ENCODE measurements at regions not wholly inside any gene's neighbourhood (a gene's known extent, or its start where the extent isn't known, plus 50 kb on each side); places are given as distances from the start of the nearest gene placed in this dataset.
"Not testable (repeated sequence)": the region's sequence is repeated elsewhere in the genome, so short reads cannot be mapped to it uniquely, and the experiment has no call there.

- intact Hi-C loops (cut with micrococcal nuclease) = no loop called here
- CTCF ChIA-PET (ENCODE audit: partially characterized antibody) = no interaction called here
- Mint-ChIP-seq H3K27ac (no peak overlapping the region), H3K9me3 (peaks cover 0 to 16% (median 4%) of the 10 kb centered on the region in 8 donors), H3K4me1 (no peaks in the 10 kb centered on the region), H3K36me3 (no peaks in the 10 kb centered on the region), H3K27me3 (no peaks in the 10 kb centered on the region), H3K4me3 (no peak overlapping the region)
- no peaks in the 10 kb centered on the region for H3K36me3 ChIP-seq (ENCODE audit: insufficient read depth, low read length)
- H3K4me3 ChIP-seq (ENCODE audit: low read length in 2 of 2) = no peak overlapping the region
- no peaks in the 10 kb centered on the region for H3K9me3 ChIP-seq (ENCODE audit: control insufficient read depth in 1 of 2, low read length in 2 of 2)
- no peaks in the 10 kb centered on the region for H3K4me1 ChIP-seq (ENCODE audit: insufficient read depth, low read length)
- no peak for DNase-seq
- no peak overlapping the region for H3K27ac ChIP-seq (ENCODE audit: low read depth, low read length)
- POLR2A ChIA-PET (ENCODE audit: partially characterized antibody) = no interaction called here
- no peaks in the 10 kb centered on the region for H3K27me3 ChIP-seq (ENCODE audit: insufficient read depth, low read length)
These were observed 310.2 kb upstream of the PPP2R3A start for GRCh38 chr3:135655328-135655727.

DNA sequence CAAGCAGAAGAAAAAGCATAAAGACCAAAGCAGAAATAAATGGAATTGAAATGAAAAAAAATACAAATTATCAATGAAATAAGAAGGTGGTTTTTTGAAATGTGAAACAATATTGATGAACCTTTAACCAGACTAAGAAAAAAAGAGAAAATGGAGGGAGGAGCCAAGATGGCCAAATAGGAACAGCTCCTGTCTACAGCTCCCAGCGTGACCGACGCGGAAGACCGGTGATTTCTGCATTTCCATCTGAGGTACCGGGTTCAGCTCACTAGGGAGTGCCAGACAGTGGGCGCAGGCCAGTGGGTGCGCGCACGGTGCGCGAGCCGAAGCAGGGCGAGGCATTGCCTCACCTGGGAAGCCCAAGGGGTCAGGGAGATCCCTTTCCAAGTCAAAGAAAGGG, 307.1 kb upstream of the PPP2R3A start:
- POLR2A ChIA-PET (ENCODE audit: partially characterized antibody); H3K27ac ChIP-seq (ENCODE audit: low read depth, low read length); H3K4me1 Mint-ChIP-seq; CTCF ChIA-PET (ENCODE audit: partially characterized antibody); H3K4me3 Mint-ChIP-seq; H3K9me3 ChIP-seq (ENCODE audit: control insufficient read depth in 1 of 2, low read length in 2 of 2); H3K27me3 ChIP-seq (ENCODE audit: insufficient read depth, low read length); DNase-seq; H3K36me3 ChIP-seq (ENCODE audit: insufficient read depth, low read length); H3K27ac Mint-ChIP-seq; H3K4me1 ChIP-seq (ENCODE audit: insufficient read depth, low read length); intact Hi-C loops (cut with micrococcal nuclease); H3K4me3 ChIP-seq (ENCODE audit: low read length in 2 of 2); H3K36me3 Mint-ChIP-seq; H3K27me3 Mint-ChIP-seq: not testable (repeated sequence)
- H3K9me3 Mint-ChIP-seq = peaks cover 0 to 10% (median 4%) of the 10 kb centered on the region in 8 donors

- no peak overlapping the region for H3K27ac Mint-ChIP-seq
These were observed 298.5 kb upstream of the PPP2R3A start for GRCh38 chr3:135667061-135667460.

GRCh38 chr3:135674508-135674907, 291.0 kb upstream of the PPP2R3A start:
- no peaks in the 10 kb centered on the region for H3K36me3 ChIP-seq (ENCODE audit: insufficient read depth, low read length)
- H3K27ac ChIP-seq (ENCODE audit: low read depth, low read length) = no peak overlapping the region
- H3K27me3 ChIP-seq (ENCODE audit: insufficient read depth, low read length) = no peaks in the 10 kb centered on the region
- Mint-ChIP-seq H3K27me3 (peaks cover 0 to 2% of the 10 kb centered on the region in 2 donors), H3K4me3 (no peak overlapping the region), H3K27ac (no peak overlapping the region), H3K9me3 (peaks cover 3 to 16% (median 7%) of the 10 kb centered on the region in 8 donors), H3K4me1 (no peaks in the 10 kb centered on the region), H3K36me3 (no peaks in the 10 kb centered on the region)
- ChIA-PET CTCF (ENCODE audit: partially characterized antibody) (no interaction called here), POLR2A (ENCODE audit: partially characterized antibody) (no interaction called here)
- no peaks in the 10 kb centered on the region for H3K4me1 ChIP-seq (ENCODE audit: insufficient read depth, low read length)
- no peak overlapping the region for H3K4me3 ChIP-seq (ENCODE audit: low read length in 2 of 2)
- H3K9me3 ChIP-seq (ENCODE audit: control insufficient read depth in 1 of 2, low read length in 2 of 2) = no peaks in the 10 kb centered on the region
- DNase-seq = no peak
- intact Hi-C loops (cut with micrococcal nuclease) = no loop called here

More at GRCh38 chr3:135667061-135667460, 298.5 kb upstream of the PPP2R3A start:
- Mint-ChIP-seq H3K36me3 (no peaks in the 10 kb centered on the region), H3K4me1 (no peaks in the 10 kb centered on the region), H3K9me3 (peaks cover 1 to 9% (median 6%) of the 10 kb centered on the region in 8 donors), H3K27me3 (no peaks in the 10 kb centered on the region), H3K4me3 (no peak overlapping the region)
- Histone ChIP-seq H3K4me3 (ENCODE audit: low read length in 2 of 2) (no peak overlapping the region), H3K27ac (ENCODE audit: low read depth, low read length) (no peak overlapping the region), H3K27me3 (ENCODE audit: insufficient read depth, low read length) (no peaks in the 10 kb centered on the region), H3K36me3 (ENCODE audit: insufficient read depth, low read length) (no peaks in the 10 kb centered on the region), H3K9me3 (ENCODE audit: control insufficient read depth in 1 of 2, low read length in 2 of 2) (no peaks in the 10 kb centered on the region), H3K4me1 (ENCODE audit: insufficient read depth, low read length) (no peaks in the 10 kb centered on the region)
- intact Hi-C loops (cut with micrococcal nuclease) = no loop called here
- POLR2A ChIA-PET (ENCODE audit: partially characterized antibody) = no interaction called here
- CTCF ChIA-PET (ENCODE audit: partially characterized antibody) = no interaction called here
- DNase-seq = no peak

GRCh38 chr3:135678386-135678785, 287.1 kb upstream of the PPP2R3A start:
- H3K27me3 Mint-ChIP-seq = peaks cover 0 to 3% of the 10 kb centered on the region in 2 donors
- no peak overlapping the region for H3K4me3 Mint-ChIP-seq
- H3K27me3 ChIP-seq (ENCODE audit: insufficient read depth, low read length) = no peaks in the 10 kb centered on the region
- no peaks in the 10 kb centered on the region for H3K36me3 Mint-ChIP-seq
- no peaks in the 10 kb centered on the region for H3K4me1 ChIP-seq (ENCODE audit: insufficient read depth, low read length)
- H3K27ac ChIP-seq (ENCODE audit: low read depth, low read length) = no peak overlapping the region
- H3K36me3 ChIP-seq (ENCODE audit: insufficient read depth, low read length) = no peaks in the 10 kb centered on the region
- H3K4me3 ChIP-seq (ENCODE audit: low read length in 2 of 2) = no peak overlapping the region
- H3K9me3 Mint-ChIP-seq = peaks cover 7 to 26% (median 14%) of the 10 kb centered on the region in 8 donors
- ChIA-PET POLR2A (ENCODE audit: partially characterized antibody) (no interaction called here), CTCF (ENCODE audit: partially characterized antibody) (no interaction called here)
- H3K9me3 ChIP-seq (ENCODE audit: control insufficient read depth in 1 of 2, low read length in 2 of 2) = no peaks in the 10 kb centered on the region
- no peak overlapping the region for H3K27ac Mint-ChIP-seq
- DNase-seq = no peak
- intact Hi-C loops (cut with micrococcal nuclease) = no loop called here
- H3K4me1 Mint-ChIP-seq = no peaks in the 10 kb centered on the region

DNA sequence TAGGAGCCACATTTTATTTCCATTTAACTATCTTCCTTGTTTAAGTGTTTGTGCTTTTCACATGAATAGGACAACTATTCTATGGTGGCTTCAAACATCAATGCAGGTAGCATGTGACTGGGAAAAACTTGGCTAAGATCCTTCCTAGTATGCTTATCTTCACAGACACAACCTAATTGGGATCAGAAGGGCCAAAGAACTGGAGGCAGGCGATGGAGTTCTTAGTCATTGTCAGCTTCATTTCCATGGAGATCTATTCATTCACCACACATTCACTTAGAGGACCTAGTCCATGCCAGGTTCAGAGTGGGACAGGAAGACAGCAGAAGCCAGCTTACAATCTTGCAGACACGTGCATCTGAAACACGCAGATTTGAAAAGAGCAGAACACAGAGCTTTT, 277.5 kb upstream of the PPP2R3A start:
- no peaks in the 10 kb centered on the region for H3K4me1 Mint-ChIP-seq
- DNase-seq = no peak
- Histone ChIP-seq H3K27ac (ENCODE audit: low read depth, low read length) (no peak overlapping the region), H3K4me3 (ENCODE audit: low read length in 2 of 2) (no peak overlapping the region), H3K27me3 (ENCODE audit: insufficient read depth, low read length) (no peaks in the 10 kb centered on the region), H3K9me3 (ENCODE audit: control insufficient read depth in 1 of 2, low read length in 2 of 2) (no peaks in the 10 kb centered on the region), H3K36me3 (ENCODE audit: insufficient read depth, low read length) (no peaks in the 10 kb centered on the region), H3K4me1 (ENCODE audit: insufficient read depth, low read length) (no peaks in the 10 kb centered on the region)
- no peak overlapping the region for H3K27ac Mint-ChIP-seq
- intact Hi-C loops (cut with micrococcal nuclease) = no loop called here
- H3K9me3 Mint-ChIP-seq = peaks cover 0 to 4% (median 0%) of the 10 kb centered on the region in 8 donors
- peaks cover 0 to 1% of the 10 kb centered on the region in 2 donors for H3K27me3 Mint-ChIP-seq
- no peaks in the 10 kb centered on the region for H3K36me3 Mint-ChIP-seq
- no peak overlapping the region for H3K4me3 Mint-ChIP-seq
- POLR2A ChIA-PET (ENCODE audit: partially characterized antibody) = no interaction called here
- CTCF ChIA-PET (ENCODE audit: partially characterized antibody) = no interaction called here

DNA sequence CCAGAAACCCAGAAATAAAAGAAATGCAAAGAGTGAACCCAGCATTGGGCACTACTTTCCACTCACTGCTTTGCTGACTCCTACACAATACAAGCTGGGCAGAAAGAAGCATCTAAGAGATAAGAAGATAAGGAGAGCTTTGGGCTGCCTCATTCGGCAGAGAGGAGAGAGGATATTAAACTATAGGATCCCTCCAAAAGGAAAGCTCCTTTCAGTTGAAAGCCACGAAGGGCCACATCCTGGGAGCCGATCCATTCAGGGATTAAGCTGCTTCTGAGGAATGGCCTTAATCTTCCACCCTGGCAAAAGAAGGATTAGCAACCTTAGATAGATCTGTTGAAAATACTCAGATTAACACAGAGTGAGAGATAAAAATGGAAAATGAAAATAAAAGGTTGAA, 274.9 kb upstream of the PPP2R3A start:
- ChIA-PET CTCF (ENCODE audit: partially characterized antibody) (no interaction called here), POLR2A (ENCODE audit: partially characterized antibody) (no interaction called here)
- Histone ChIP-seq H3K27me3 (ENCODE audit: insufficient read depth, low read length) (no peaks in the 10 kb centered on the region), H3K9me3 (ENCODE audit: control insufficient read depth in 1 of 2, low read length in 2 of 2) (no peaks in the 10 kb centered on the region), H3K4me3 (ENCODE audit: low read length in 2 of 2) (no peak overlapping the region), H3K36me3 (ENCODE audit: insufficient read depth, low read length) (no peaks in the 10 kb centered on the region), H3K27ac (ENCODE audit: low read depth, low read length) (no peak overlapping the region), H3K4me1 (ENCODE audit: insufficient read depth, low read length) (no peaks in the 10 kb centered on the region)
- Mint-ChIP-seq H3K4me3 (no peak overlapping the region), H3K9me3 (peaks cover 0 to 4% (median 0%) of the 10 kb centered on the region in 8 donors), H3K27me3 (no peaks in the 10 kb centered on the region), H3K27ac (no peak overlapping the region), H3K4me1 (no peaks in the 10 kb centered on the region), H3K36me3 (no peaks in the 10 kb centered on the region)
- intact Hi-C loops (cut with micrococcal nuclease) = no loop called here
- no peak for DNase-seq

- intact Hi-C loops (cut with micrococcal nuclease) = no loop called here
- CTCF ChIA-PET (ENCODE audit: partially characterized antibody) = no interaction called here
- Histone ChIP-seq H3K4me3 (ENCODE audit: low read length in 2 of 2) (no peak overlapping the region), H3K27ac (ENCODE audit: low read depth, low read length) (no peak overlapping the region), H3K36me3 (ENCODE audit: insufficient read depth, low read length) (no peaks in the 10 kb centered on the region), H3K4me1 (ENCODE audit: insufficient read depth, low read length) (no peaks in the 10 kb centered on the region), H3K27me3 (ENCODE audit: insufficient read depth, low read length) (no peaks in the 10 kb centered on the region), H3K9me3 (ENCODE audit: control insufficient read depth in 1 of 2, low read length in 2 of 2) (no peaks in the 10 kb centered on the region)
- no peaks in the 10 kb centered on the region for H3K27me3 Mint-ChIP-seq
- H3K36me3 Mint-ChIP-seq = no peaks in the 10 kb centered on the region
- no peaks in the 10 kb centered on the region for H3K4me1 Mint-ChIP-seq
- no peak overlapping the region for H3K4me3 Mint-ChIP-seq
- no peak for DNase-seq
- peaks cover 0 to 4% (median 0%) of the 10 kb centered on the region in 8 donors for H3K9me3 Mint-ChIP-seq
- no peak overlapping the region for H3K27ac Mint-ChIP-seq
- POLR2A ChIA-PET (ENCODE audit: partially characterized antibody) = no interaction called here
These were observed 274.3 kb upstream of the PPP2R3A start for GRCh38 chr3:135691240-135691639.

All from CD4-positive, alpha-beta memory T cell (primary cell).